GM19395 (cell line): ENCODE measurements at regions not wholly inside any gene's neighbourhood (a gene's known extent, or its start where the extent isn't known, plus 50 kb on each side); places are given as distances from the start of the nearest gene placed in this dataset.
"Not testable (repeated sequence)": the region's sequence is repeated elsewhere in the genome, so short reads cannot be mapped to it uniquely, and the experiment has no call there.

Experiments
- ATAC-seq: cut with Tn5 transposase; IDR thresholded peaks from one replicate; pipeline ENCODE4 v1.9.1; 2021; ENCODE audit warnings: mild to moderate bottlenecking, moderate library complexity; ENCODE audit not compliant: unreplicated experiment

DNA sequence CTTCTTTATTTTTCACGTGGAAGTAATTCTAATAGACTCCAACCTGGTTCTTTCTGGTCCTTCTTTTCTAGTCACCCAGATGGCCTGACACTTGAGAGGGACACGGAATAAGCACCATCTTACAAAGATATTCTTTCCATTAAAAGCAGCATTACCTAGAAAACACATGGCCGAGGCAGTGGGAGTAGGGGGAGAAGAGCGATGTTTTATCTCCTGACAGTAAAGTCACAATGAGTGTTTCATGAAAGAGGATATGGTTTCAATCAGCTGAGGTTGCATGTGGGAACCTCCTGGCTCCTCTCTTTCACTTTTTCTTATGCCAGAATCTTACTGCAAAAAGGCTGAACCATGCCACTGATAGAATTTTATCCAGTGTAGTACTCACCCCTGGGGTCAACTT lies 288.8 kb upstream of the SPAG17 start:
- no peak for ATAC-seq

DNA sequence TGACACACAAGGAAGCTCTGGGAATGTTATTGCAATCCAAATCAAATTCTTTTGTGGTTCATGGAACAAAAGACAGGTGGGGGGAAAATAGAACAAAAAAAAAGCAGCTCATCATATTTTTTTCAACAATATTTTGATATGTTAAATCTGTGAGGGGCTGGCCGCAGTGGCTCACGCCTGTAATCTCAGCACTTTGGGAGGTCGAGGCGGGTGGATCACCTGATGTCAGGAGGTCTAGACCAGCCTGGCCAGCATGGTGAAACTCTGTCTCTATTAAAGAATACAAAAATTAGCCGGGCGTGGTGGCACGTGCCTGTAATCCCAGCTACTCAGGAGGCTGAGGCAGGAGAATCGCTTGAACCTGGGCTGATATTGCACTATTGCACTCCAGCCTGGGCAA lies 279.4 kb upstream of the SPAG17 start:
- ATAC-seq, result not testable (repeated sequence)

DNA sequence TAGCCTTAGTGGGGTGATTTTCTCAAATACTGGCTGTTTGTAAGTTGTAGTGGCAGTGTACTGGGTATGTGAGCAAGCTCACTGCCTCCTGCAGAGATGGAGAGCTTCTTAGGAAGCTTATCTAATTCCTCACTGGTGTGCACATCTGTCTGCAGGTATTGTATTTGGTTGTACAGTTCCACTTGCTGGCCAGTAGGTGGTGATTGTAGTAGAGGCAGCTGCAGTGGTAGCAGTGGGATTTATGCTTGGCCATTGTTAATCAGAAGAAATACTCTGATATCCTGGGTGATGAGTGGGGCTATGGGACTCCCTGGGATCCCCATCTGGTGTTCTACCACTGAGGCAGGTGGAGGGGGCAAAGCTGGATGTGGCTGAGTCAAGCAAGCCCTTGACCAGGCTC lies 276.1 kb upstream of the SPAG17 start:
- ATAC-seq, result no peak

DNA sequence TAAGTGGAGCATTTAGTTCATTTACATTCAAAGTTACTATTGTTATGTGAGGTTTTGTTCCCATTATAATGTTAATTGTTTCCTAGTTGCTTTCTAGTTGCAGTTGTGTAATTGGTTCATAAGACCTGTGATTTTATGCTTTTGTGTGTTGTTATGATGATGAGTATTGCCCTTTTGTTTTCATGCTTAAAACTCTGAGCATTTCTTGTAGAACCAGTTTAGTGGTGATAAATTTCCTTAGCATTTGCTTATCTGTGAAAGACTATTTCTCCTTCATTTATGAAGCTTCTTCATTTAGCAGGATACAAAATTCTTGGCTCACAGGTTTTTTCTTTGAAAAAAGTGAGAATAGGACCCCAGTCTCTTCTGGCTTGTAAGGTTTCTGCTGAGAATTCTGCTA lies 274.8 kb upstream of the SPAG17 start:
- ATAC-seq, result no peak

DNA sequence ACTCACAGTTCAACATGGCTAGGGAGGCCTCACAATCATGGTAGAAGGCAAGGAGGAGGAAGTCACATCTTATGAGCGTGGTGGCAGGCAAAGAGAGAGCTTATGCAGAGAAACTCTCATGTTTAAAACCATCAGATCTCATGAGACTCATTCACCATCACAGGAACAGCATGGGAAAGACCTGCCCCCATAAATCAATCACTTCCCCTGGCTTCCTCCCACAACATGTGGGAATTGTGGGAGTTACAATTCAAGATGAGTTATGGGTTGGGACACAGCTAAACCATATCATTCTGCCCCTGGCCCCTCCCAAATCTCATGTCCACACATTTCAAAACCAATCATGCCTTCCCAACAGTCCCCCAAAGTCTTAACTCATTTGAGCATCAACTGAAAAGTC lies 268.8 kb upstream of the SPAG17 start:
- ATAC-seq, result not testable (repeated sequence)

DNA sequence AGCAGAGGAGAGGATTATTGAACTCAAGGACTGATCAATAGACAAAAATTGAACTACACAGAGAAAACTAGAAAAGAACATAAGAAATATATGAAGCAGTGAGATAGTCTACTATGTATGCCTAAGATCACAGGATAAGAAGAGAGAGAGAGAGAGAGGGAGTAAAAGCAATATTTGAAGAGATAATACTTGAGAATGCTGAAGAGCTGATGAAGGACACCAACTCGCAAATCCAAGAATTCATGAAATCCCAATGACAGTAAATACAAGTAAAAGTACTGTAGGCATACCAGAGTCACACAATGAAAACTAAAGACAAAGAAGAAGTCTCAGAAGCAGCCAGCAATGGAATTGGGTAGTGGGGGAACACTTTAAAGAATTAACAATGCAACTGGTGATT lies 260.1 kb upstream of the SPAG17 start:
- no peak for ATAC-seq

DNA sequence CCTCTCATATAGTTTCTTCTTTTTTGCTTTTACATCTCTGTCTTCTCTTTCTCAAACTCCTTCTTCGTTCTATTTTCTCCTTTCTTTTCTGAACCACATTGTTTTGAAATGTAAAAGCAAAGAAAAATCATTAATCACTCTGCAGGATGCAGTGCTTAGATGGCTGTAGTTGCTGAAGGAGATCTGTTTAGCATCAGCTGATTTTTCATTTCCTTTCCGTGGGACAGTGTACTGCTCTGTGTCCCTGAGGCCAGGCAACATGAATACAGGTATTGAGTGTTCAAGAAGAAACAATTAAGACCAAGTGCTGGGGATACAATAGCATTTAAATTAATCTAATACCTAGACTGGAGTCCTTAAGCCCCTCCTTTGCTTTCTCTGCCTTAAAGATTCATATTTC lies 257.2 kb upstream of the SPAG17 start:
- no peak for ATAC-seq

DNA sequence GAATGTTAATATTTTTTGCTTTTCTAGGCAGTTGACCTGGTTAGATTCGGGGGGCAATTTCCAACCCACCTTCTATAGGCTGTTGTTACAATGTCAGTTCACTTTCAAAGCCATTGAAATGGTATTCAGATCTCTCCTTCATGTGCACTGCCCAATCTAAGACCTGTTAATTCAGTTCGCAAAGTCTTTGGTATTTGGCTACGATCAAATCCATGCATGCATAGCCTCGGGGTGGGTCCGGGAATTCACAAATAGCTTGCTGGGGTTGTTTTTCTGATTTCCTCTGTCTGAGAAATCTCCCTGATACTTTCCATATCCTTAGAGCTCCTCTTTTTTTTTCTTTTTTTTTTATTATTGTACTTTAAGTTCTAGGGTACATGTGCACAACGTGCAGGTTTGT lies 252.6 kb upstream of the SPAG17 start:
- no peak for ATAC-seq

DNA sequence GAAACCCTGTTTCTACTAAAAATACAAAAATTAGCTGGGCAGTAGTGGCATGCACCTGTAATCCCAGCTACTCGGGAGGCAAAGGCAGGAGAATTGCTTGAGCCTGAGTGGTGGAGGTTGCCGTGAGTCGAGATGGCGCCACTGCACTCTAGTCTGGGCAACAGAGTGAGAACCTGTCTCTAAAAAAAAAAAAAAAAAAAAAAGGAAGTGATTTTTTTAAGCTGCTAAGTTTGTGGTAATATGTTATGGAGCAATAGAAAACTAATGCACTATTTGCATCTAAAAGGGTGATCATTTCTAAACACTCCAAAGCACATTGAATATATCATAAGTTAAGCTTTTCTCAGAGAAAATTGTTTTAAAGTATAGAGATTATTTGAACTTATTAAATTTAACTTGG lies 244.8 kb upstream of the SPAG17 start:
- ATAC-seq, result no peak

DNA sequence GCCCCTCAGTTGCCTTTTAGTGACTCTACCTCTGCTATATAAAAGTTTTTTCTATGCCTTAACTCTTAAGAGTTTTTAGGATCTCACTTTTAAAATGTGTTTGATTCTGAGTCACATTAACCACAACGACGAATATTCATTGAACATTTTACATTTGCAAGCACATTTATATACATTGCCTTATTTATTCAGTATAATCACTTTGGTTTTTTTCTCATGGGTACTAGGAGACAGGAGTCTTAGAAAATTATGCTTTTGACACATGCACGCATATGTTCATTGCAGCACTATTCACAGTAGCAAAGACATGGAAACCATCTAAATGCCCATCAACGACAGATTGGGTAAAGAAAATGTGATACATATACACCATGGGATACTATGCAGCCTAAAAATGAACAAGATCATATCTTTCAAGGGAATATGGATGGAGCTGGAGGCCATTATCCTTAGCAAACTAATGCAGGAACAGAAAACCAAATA lies 236.9 kb upstream of the SPAG17 start:
- ATAC-seq, result no peak

DNA sequence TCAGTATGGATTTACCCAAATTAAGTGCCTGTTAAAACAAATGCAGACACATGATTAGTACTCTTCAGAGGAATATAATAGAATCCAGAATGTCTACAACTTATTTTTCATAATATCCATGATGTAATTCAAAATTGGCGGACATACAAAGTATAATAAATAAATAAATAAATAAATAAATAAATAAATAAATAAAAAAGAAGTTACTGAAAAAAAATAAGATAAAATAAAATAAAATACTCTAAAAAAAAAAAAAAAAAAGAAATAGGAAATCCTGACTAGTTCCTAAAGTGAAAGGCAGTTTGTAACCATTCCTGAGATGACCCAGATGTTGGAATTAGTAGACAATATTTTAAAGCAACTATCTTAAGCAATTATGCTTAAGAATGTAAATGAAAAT lies 219.0 kb upstream of the SPAG17 start:
- ATAC-seq, result no peak

DNA sequence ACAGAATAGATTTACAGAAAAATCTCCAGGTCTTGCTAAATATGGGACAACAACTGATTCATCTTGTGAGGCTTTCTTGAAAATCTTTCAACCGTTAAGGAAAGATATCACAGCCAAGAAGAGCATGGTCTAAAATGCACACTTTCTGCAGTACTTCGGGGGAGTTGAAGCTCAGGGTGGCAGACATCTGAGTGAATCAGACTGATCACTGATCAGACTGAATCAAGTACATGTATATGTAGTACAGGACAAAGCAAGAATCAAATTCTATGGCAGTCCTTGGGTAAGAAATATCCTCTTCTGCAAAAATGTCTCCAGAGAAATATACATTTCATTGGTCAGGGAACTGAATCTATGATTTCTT lies 212.4 kb upstream of the SPAG17 start:
- ATAC-seq, result no peak

DNA sequence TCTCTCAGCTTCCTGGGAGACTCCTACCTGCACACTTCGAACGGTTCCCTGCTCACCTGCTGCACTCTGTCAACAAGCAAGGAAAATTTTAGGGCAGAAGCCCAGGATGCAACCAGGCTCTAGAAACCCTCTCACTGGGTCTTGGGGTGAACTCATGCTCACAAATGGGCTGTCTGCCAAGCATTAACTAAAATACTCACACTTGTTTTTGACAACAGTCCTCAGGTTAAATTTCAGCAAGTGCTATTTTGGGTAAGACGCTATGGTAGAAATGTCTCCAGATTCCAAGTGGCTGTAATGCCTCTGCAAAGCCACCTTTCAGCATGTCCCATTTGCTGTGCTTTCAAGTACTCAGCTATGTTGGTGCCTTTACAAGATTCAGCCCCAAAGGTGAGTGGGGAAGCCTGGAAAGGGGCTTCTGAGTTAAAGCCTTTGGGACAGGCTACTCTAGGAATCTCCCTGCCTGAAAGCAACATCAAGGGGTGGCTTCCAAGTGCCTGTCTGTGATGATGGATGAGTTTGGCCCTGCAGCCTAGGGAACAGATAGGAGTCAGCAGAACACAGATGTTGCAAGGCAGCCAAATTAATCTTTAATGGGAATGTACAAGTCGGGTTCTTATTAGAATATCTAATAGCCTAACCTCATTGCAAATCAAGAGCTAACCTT lies 211.9 kb upstream of the SPAG17 start:
- no peak for ATAC-seq

DNA sequence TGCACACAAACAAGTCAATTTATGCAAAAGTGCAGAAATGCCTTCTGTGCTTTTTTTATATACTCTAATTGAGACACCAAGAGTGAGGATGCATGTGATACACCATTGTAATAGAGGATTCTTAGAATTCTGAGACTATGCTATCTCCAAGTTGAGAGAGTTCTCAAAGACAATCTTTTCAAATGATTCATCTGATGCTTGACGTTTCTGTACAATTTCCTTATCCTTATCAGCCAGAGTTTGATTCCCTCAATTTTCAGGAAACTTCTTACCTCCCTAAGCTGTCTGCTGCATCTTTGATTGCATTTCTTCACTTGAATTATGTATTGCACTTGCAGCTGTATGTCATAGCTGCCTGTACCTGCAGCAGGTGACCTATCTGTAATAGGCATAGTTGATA lies 211.3 kb upstream of the SPAG17 start:
- ATAC-seq, result no peak

DNA sequence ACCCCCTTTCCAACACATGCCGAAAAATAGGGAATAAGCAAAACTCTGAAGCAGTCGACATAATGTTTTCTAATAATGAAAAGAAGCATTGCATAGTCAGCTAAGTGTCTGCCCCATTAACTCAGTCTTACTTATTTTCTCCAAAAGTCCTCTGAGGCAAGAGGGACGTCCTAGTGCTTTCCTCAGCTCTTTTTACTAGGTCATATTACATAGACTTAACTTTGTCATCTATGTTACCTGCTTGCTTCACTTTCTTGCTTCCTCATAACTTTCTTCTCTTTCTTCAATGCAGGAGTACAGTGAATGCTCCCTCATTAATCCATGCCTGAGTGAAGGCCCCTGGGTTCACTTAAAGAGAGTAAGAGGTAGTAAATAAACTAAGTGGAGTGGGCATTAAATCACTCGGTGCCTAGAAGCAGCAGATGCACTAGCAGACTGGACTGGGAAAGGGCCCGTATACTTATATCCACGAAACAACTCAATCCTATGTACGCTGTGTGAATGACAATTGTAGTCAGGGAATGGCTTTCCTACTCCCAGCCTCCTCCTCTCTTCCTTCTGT lies 210.5 kb upstream of the SPAG17 start:
- ATAC-seq, result no peak

DNA sequence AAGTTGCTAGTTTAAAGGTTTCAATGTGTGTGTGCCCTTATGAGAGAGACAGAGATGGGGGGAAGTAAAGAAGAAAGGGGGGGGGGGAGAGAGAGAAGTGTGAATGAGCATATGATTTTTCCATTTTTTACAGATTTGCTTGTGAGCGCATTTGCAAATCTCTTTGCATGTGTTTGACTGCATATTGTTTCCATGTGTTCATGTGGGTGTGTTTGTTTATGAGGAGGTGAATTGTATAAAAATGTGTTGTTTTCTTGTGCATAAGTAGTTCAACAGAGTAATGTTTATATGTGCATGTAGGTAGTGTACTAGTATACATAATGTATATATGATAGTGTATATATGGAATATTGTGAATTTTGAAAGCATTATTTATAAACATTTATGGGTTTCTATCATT lies 205.9 kb upstream of the SPAG17 start:
- ATAC-seq, result no peak

DNA sequence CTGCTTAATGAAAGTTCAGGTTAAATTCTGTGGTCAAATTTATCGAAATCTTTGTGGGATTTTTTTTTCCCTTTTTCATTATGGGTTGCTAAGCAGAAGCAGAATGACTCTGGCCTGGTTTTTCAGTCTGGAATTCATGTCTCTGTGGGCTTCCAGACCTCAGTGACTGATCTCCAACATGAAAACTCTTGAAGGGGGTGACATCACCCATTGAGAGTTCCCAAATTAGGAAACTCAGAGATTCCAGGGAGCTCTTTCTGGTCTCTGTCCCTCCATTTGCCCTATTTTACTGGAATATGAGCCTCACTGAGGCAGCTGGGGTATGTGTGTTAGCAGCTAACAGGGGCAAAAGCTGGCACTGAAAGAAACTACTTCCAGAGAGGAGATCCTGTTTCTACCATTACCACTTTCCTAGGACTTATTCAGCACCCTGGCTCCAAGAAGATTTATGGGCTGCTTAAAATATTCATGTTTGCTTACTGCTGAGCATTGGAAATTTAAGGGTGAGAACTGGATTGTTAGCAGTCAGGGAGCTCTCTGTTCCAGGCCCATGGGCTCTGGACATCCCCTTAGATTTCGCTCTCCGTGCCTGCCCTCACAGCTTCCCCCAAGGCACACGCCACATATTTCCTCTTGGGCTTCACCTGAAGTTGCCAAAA lies 203.4 kb upstream of the SPAG17 start:
- no peak for ATAC-seq

DNA sequence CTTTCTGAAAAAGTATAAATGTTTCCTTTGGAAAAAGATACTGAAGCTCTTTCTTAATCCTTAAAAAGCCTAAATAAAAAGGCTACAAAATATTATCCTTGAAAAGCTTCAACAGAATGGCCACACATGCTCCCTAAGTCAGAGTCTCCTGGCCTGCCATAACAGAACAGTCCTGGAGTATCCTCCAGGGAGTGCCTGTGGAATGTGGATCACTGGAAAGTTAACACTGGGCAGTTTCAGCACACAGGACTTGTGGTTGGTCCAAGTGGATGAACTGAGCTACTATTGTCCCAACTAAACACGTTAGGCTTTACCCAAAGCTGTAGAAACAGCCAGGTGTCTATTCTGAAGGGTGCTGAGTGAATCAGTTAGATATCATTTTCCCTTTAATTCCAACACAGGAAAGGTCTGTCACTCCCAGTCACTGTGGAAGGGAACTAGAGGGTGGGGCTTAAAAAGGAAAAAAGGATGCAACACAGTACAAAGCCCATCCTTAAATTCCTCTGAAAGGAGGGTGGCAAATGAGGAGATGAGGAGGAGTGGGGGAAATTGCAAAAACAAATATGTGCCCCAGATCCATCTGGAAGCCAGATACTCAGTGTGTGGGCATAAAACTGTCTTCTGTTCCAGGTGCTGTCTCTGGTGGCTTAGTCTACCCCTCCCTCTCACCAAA lies 196.3 kb upstream of the SPAG17 start:
- ATAC-seq, result no peak

DNA sequence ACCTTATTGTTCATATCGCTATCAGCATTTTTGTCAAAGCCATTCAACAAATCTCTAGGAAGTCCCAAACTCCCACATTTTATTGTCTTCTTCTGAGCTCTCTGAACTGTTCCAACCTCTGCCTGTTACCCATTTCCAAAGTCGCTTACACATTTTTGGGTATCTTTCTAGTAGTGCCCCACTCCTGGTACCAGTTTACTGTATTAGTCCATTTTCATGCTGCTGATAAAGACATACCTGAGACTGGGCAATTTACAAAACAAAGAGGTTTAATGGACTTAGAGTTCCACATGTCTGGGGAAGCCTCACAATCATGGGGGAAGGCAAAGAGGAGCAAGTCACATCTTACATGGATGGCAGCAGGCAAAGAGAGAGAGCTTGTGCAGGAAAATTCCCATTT lies 192.2 kb upstream of the SPAG17 start:
- not testable (repeated sequence) for ATAC-seq

DNA sequence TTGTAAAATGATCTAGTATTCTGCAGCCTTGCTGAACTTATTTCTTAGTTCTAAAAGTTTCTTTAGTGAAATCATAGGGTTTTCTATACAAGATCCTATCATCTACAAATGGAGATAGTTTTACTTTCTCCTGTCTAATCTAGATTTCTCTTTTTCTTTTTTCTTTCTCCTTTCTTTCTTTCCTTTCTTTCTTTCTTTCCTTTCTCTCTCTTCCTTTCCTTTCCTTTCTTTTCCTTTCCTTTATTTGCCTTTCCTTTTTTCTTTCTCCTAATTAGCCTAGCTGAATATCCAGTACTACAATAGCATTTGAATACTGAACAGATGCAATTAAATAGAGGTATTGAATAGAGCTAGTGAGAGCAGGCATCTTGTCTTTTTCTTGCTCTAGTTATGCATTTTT lies 186.6 kb upstream of the SPAG17 start:
- no peak for ATAC-seq

DNA sequence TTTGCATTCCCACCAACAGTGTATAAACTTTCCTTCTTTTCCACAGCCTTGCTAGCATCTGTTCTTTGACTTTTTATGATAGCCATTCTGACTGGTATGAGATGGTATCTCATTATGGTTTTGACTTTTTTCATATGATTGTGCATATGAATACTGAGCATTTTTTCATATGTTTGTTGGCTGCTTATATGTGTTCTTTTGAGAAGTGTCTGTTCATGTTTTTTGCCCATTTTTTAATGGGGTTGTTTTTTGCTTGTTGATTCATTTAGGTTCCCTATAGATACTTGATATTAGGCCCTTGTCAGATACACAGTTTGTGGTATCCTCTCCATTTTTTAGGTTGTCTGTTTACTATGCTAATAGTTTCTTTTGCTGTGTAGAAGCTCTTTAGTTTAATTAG lies 185.8 kb upstream of the SPAG17 start:
- ATAC-seq, result no peak

DNA sequence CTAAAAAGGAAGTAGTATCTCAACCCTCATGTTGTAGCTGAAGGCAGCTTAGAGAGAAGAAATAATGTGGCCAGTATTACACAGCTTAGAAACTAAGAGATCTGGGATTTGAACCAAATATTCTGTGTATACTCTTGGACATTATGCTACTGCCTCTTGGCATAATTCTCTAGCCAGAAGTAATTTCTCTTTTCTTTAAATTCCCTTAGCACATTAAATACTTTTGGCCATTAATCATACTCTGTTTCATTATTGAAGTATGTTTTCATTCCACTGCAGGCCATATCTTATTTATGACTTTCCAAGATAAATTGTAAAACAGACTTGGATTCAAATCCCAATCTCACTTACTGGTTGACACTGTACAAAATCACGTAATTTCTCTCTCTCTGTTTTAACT lies 181.3 kb upstream of the SPAG17 start:
- no peak for ATAC-seq
